ENCODE measurements at regions not wholly inside any gene's neighbourhood (a gene's known extent, or its start where the extent isn't known, plus 50 kb on each side); places are given as distances from the start of the nearest gene placed in this dataset.

- Histone ChIP-seq H2BK15ac (ENCODE audit: low read length) (no peak overlapping the region), H3K9ac (replicated peaks in 1 of 4; ENCODE audit: extremely low read depth in 1 of 4, low read depth in 3 of 4, low read length in 3 of 4) (no peak overlapping the region), H3K14ac (ENCODE audit: insufficient read length) (no peak overlapping the region), H3K56ac (replicated peaks; ENCODE audit: insufficient read length, low read depth, low read length) (no peak overlapping the region), H2BK20ac (ENCODE audit: low read length) (no peak overlapping the region), H3K79me1 (ENCODE audit: low read depth, low read length) (no peaks in the 10 kb centered on the region), H3K27ac (ENCODE audit: low read depth, low read length) (no peak overlapping the region), H4K20me1 (replicated peaks in 1 of 2; ENCODE audit: control insufficient read depth in 1 of 2, insufficient read depth in 2 of 2, low read length in 2 of 2) (no peaks in the 10 kb centered on the region), H3K27me3 (replicated peaks in 1 of 4; ENCODE audit: control insufficient read depth in 3 of 4, extremely low read depth in 1 of 4, insufficient read depth in 3 of 4, low read length in 3 of 4) (no peaks in the 10 kb centered on the region), H4K8ac (ENCODE audit: extremely low read depth, insufficient read depth, low read length) (no peak overlapping the region), H3K4me3 (ENCODE audit: extremely low read depth in 1 of 4, insufficient read depth in 2 of 4, low read depth in 3 of 4, low read length in 4 of 4) (no peak overlapping the region), H3K4ac (replicated peaks; ENCODE audit: insufficient read length, low read depth, low read length) (no peak overlapping the region), H2BK5ac (ENCODE audit: low read depth, low read length) (no peak overlapping the region), H2AFZ (ENCODE audit: low read length) (no peak overlapping the region), H3K4me2 (ENCODE audit: insufficient read depth in 1 of 2, low read depth in 2 of 2, low read length in 2 of 2) (no peak overlapping the region), H3K23me2 (ENCODE audit: low read depth, low read length) (no peaks in the 10 kb centered on the region), H3K18ac (ENCODE audit: extremely low read depth, low read length) (no peak overlapping the region), H3K36me3 (ENCODE audit: control insufficient read depth in 2 of 4, insufficient read depth in 4 of 4, low read length in 3 of 4) (no peaks in the 10 kb centered on the region), H2BK12ac (ENCODE audit: low read depth, low read length) (no peak overlapping the region), H3K4me1 (replicated peaks in 1 of 4; ENCODE audit: control insufficient read depth in 3 of 4, insufficient read depth in 4 of 4, low read length in 3 of 4) (no peaks in the 10 kb centered on the region), H4K5ac (ENCODE audit: insufficient read length, low read depth, low read length) (no peak overlapping the region), H3K79me2 (ENCODE audit: control insufficient read depth in 1 of 2, insufficient read depth in 2 of 2, low read length in 2 of 2) (no peaks in the 10 kb centered on the region), H3K9me3 (ENCODE audit: insufficient read depth in 2 of 2, low read depth in 1 of 2, low read length in 1 of 2) (no peaks in the 10 kb centered on the region), H2BK120ac (replicated peaks; ENCODE audit: low read depth, low read length) (no peak overlapping the region), H3K23ac (ENCODE audit: insufficient read length) (no peak overlapping the region), H4K91ac (replicated peaks; ENCODE audit: insufficient read length, low read length) (no peak overlapping the region), H2AK5ac (ENCODE audit: low read depth, low read length) (no peak overlapping the region)
- FAIRE-seq (no peak), DNase-seq (ENCODE audit: low read depth in 1 of 2, low spot score in 2 of 2) (no peak)
- ChIA-PET POLR2A (ENCODE audit: partially characterized antibody) (no interaction called here), CTCF (ENCODE audit: partially characterized antibody) (no interaction called here)
- 96% methylated on average over 6 of the region's 6 CpGs; no CpG with 5 or more reads in 1 of the 2 experiments for WGBS, 2 experiments (ENCODE audit: extremely low coverage in 1 of 2, insufficient coverage in 1 of 2, insufficient read length in 1 of 2, insufficient replicate concordance in 2 of 2, low coverage in 1 of 2, low lambda C conversion rate in 2 of 2, missing lambda C conversion rate in 1 of 2)
- TF ChIP-seq, protein P1, sequence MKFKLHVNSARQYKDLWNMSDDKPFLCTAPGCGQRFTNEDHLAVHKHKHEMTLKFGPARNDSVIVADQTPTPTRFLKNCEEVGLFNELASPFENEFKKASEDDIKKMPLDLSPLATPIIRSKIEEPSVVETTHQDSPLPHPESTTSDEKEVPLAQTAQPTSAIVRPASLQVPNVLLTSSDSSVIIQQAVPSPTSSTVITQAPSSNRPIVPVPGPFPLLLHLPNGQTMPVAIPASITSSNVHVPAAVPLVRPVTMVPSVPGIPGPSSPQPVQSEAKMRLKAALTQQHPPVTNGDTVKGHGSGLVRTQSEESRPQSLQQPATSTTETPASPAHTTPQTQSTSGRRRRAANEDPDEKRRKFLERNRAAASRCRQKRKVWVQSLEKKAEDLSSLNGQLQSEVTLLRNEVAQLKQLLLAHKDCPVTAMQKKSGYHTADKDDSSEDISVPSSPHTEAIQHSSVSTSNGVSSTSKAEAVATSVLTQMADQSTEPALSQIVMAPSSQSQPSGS (IDR thresholded peaks at IDR 0.05; ENCODE audit: low read length): no peak
- TF ChIP-seq TCF12 (IDR thresholded peaks at IDR 0.05; ENCODE audit: low read depth, low read length) (no peak), SP1 (IDR thresholded peaks at IDR 0.05; ENCODE audit: low read depth, low read length) (no peak), ATF3 (IDR thresholded peaks at IDR 0.05; ENCODE audit: insufficient read depth, low read depth, low read length) (no peak), JUND (IDR thresholded peaks at IDR 0.05; ENCODE audit: low read length) (no peak), GTF2F1 (IDR thresholded peaks at IDR 0.05; ENCODE audit: borderline replicate concordance, low read depth, low read length) (no peak), TAF7 (optimal IDR thresholded peaks at IDR 0.05; ENCODE audit: borderline replicate concordance, low read depth, low read length) (no peak), SIN3A (conservative IDR thresholded peaks at IDR 0.05 in 1 of 2, IDR thresholded peaks at IDR 0.05 in 1 of 2; ENCODE audit: low read depth in 1 of 2, low read length in 2 of 2) (no peak), EGR1 (IDR thresholded peaks at IDR 0.05; ENCODE audit: borderline replicate concordance, low read depth, low read length) (no peak), RXRA (IDR thresholded peaks at IDR 0.05; ENCODE audit: insufficient read depth, low read depth, low read length) (no peak), POU5F1 (IDR thresholded peaks at IDR 0.05; ENCODE audit: low read depth, low read length) (no peak), SP4 (IDR thresholded peaks at IDR 0.05; ENCODE audit: low read length) (no peak), CBX8 (IDR thresholded peaks at IDR 0.05; ENCODE audit: borderline replicate concordance, low read depth, low read length) (no peak), SUZ12 (IDR thresholded peaks at IDR 0.05; ENCODE audit: low read length) (no peak)
These were observed 89.6 kb upstream of the SGCD start for GRCh38 chr5:156237361-156237760.

Measured in H1 (cell line).